ENCODE measurements at regions not wholly inside any gene's neighbourhood (a gene's known extent, or its start where the extent isn't known, plus 50 kb on each side); places are given as distances from the start of the nearest gene placed in this dataset.

DNA sequence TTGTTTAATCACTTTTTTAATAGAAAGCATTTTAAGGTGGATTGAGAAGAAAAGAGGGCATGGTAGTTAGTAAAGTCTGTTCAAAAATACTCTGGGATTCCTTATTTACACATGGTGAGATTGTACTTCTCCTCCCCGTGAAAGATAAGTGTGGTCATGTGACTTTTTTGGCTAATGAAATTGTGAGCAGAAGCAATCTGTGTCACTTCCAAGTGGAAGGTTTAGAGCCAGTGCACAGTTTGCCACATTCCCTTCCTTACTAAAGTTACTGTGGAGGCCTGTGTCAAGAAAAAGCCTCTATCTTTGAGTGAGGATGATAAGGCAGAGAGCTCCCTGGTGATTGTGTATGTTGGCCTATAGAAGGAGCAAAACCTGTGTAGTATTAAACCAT lies 471.3 kb downstream of the OMA1 start:
- TF ChIP-seq CTCF (IDR thresholded peaks at IDR 0.05; ENCODE audit: insufficient read depth, low read length, poor library complexity, severe bottlenecking) (no peak), EZH2phosphoT487 (conservative IDR thresholded peaks at IDR 0.05; ENCODE audit: low read length) (no peak)
